HG02610 (cell line): ENCODE measurements at regions not wholly inside any gene's neighbourhood (a gene's known extent, or its start where the extent isn't known, plus 50 kb on each side); places are given as distances from the start of the nearest gene placed in this dataset.

Experiments
- ATAC-seq: cut with Tn5 transposase; IDR thresholded peaks from one replicate; pipeline ENCODE4 v1.9.1; 2021; ENCODE audit warnings: mild to moderate bottlenecking, moderate library complexity; ENCODE audit not compliant: unreplicated experiment

GRCh38 chr11:92885600-92885999 is 83.9 kb upstream of the MTNR1B start:
- ATAC-seq, result no peak

DNA sequence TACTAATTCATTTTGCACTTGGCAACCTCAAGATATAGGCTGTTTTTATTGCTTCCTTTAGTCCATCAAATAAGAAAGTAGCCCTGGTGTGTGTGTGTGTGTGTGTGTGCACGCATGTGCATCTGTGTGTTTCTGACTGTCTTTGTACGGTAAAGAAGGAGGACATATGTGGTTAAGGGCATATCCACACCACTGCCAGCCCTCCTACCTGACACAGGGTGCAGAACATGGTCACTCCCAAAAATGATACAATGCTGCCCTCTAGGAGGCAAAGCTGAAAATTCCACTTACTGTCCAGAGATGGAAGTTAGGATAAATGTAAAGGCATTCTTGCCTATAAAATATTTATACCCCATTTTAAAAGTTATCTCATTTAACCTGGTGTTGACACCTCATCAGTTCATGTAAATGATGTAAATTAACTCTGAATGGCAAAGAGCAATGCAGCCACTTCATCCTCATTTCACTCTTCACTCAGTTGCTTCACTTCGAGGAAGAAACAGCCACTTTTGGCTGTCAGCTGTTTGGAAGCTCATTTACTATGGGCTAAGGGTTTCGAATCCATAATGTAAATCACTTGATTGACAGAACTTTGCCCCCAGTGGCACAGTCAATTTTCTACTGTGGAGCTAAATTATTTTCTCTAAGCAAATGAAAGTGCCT is 83.1 kb upstream of the MTNR1B start:
- ATAC-seq, result peak; percentile 65

DNA sequence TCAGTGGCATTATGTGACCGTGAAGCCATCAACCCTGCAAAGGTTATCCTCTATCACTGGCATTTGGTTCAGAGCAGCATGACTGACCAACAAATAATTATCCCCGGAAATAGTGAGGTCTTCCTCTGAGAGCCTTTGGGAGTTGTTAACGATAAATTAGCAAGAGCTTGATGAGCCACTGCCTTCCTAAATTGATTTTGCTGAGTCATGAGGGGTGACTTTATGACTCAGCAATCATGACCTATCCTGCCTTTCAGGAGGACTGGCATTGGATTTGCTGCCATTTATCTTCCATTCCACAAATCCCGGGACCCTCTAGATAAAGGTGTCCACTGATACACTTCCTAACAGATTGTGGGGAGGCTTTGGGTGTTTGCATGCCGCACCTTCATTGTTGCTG is 80.8 kb upstream of the MTNR1B start:
- ATAC-seq, result no peak

DNA sequence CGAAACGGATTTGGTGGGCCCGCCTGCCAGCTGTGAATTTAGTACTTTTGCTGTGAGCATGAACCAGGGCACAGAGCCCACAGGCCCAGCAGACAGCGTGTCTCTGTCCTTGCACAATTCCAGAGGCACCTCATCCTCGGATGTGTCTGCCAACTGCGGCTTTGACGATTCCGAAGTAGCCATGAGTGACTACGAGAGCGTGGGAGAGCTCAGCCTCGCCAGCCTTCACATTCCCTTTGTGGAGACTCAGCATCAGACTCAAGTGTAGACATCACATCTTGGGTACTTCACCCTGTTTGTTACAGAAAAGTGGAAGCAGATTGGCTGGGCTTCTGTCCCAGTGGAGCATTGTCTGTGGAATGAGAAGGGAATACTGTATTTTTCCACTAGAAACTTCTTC is 78.6 kb upstream of the MTNR1B start:
- ATAC-seq, result no peak

GRCh38 chr11:92892802-92893684 is 76.4 kb upstream of the MTNR1B start:
- no peak for ATAC-seq

GRCh38 chr11:92894197-92894596 is 75.3 kb upstream of the MTNR1B start:
- no peak for ATAC-seq

GRCh38 chr11:92897487-92897886 is 72.0 kb upstream of the MTNR1B start:
- ATAC-seq, result no peak

GRCh38 chr11:92902417-92902816 is 67.0 kb upstream of the MTNR1B start:
- ATAC-seq, result no peak

GRCh38 chr11:92907671-92908070 is 61.8 kb upstream of the MTNR1B start:
- ATAC-seq, result no peak

GRCh38 chr11:92909214-92909613 is 60.2 kb upstream of the MTNR1B start:
- no peak for ATAC-seq

- ATAC-seq, result no peak
Measured at GRCh38 chr11:92911478-92911877, 58.0 kb upstream of the MTNR1B start.

- ATAC-seq, result no peak
Measured at GRCh38 chr11:92915551-92915950, 53.9 kb upstream of the MTNR1B start.

GRCh38 chr11:92916299-92916698 is 53.2 kb upstream of the MTNR1B start:
- ATAC-seq, result no peak

GRCh38 chr11:92917927-92918326 is 51.5 kb upstream of the MTNR1B start:
- ATAC-seq, result no peak

- ATAC-seq, result no peak
Measured at GRCh38 chr11:92919048-92919447, 50.4 kb upstream of the MTNR1B start.
